ENCODE measurements at regions not wholly inside any gene's neighbourhood (a gene's known extent, or its start where the extent isn't known, plus 50 kb on each side); places are given as distances from the start of the nearest gene placed in this dataset.

DNA sequence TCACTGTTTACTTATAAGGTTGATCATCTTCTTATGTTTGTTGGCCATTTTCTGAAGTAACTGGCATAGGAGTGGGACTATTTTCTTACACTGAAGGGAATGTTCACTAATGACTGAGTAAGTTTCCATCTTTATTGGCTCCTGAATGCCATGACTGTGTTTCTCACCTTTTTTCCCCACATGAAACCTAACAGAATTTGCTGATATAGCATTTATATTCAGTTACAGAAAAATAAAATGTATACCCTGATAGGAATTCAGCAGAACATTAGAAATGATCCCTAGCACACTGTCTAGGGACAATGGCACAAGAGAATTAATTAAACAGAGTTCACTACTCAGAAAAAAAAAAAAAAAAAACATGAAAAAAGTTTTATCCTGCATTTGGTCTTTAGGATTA, 1465.1 kb upstream of the C9orf72 start:
- Histone ChIP-seq H3K4me3 (no peak overlapping the region), H3K9ac (ENCODE audit: control insufficient read depth, insufficient read depth, low read length) (no peak overlapping the region), H3K4me1 (ENCODE audit: control insufficient read depth, insufficient read depth, low read length) (no peaks in the 10 kb centered on the region), H3K79me2 (ENCODE audit: control insufficient read depth, insufficient read depth, low read length) (no peaks in the 10 kb centered on the region), H3K36me3 (ENCODE audit: control insufficient read depth in 2 of 2, insufficient read depth in 2 of 2, low read length in 1 of 2) (no peaks in the 10 kb centered on the region), H3K9me3 (replicated peaks; ENCODE audit: control insufficient read depth, insufficient read depth, low read length) (no peaks in the 10 kb centered on the region), H3K4me2 (ENCODE audit: control insufficient read depth, insufficient read depth) (no peak overlapping the region), H3K27ac (ENCODE audit: control insufficient read depth, insufficient read depth) (no peak overlapping the region), H4K20me1 (ENCODE audit: control insufficient read depth, insufficient read depth) (no peaks in the 10 kb centered on the region), H2AFZ (ENCODE audit: control insufficient read depth, low read depth, low read length) (no peak overlapping the region), H3K27me3 (replicated peaks in 1 of 2; ENCODE audit: control insufficient read depth in 2 of 2, insufficient read depth in 2 of 2, low read length in 1 of 2) (no peaks in the 10 kb centered on the region)
- BruUV-seq (replicated peaks) = no TSS peak
- no peak for FAIRE-seq
- SMC1A ChIA-PET (ENCODE audit: uncharacterized antibody, unreplicated experiment) = no interaction called here
- POLR2A ChIA-PET = no interaction called here
- CTCF ChIA-PET = no interaction called here
- in situ Hi-C loops (cut with MboI) (no loop called here), intact Hi-C loops (cut with micrococcal nuclease; ENCODE audit: unreplicated experiment) (no loop called here)
- no peak for DNase-seq (ENCODE audit: low read depth, low spot score)
- RAD21 ChIA-PET (ENCODE audit: unreplicated experiment) = no interaction called here
- no peak for ATAC-seq
- TF ChIP-seq KDM1A (IDR thresholded peaks at IDR 0.05; ENCODE audit: borderline replicate concordance) (no peak), BCL11A (IDR thresholded peaks at IDR 0.05; ENCODE audit: low read depth, low read length) (no peak), NFIC (IDR thresholded peaks at IDR 0.05; ENCODE audit: low read depth, low read length) (no peak), ZNF274 (IDR thresholded peaks at IDR 0.05; ENCODE audit: insufficient read depth, insufficient read length) (no peak), ZSCAN29 (IDR thresholded peaks at IDR 0.05) (no peak), PAX8 (IDR thresholded peaks at IDR 0.05) (no peak), ZNF622 (IDR thresholded peaks at IDR 0.05) (no peak), ZNF24 (IDR thresholded peaks at IDR 0.05) (no peak), SIN3A (IDR thresholded peaks at IDR 0.05; ENCODE audit: low read depth, low read length) (no peak), RCOR1 (conservative IDR thresholded peaks at IDR 0.05; ENCODE audit: low read depth, low read length) (no peak)
- TF ChIP-seq, protein P1, sequence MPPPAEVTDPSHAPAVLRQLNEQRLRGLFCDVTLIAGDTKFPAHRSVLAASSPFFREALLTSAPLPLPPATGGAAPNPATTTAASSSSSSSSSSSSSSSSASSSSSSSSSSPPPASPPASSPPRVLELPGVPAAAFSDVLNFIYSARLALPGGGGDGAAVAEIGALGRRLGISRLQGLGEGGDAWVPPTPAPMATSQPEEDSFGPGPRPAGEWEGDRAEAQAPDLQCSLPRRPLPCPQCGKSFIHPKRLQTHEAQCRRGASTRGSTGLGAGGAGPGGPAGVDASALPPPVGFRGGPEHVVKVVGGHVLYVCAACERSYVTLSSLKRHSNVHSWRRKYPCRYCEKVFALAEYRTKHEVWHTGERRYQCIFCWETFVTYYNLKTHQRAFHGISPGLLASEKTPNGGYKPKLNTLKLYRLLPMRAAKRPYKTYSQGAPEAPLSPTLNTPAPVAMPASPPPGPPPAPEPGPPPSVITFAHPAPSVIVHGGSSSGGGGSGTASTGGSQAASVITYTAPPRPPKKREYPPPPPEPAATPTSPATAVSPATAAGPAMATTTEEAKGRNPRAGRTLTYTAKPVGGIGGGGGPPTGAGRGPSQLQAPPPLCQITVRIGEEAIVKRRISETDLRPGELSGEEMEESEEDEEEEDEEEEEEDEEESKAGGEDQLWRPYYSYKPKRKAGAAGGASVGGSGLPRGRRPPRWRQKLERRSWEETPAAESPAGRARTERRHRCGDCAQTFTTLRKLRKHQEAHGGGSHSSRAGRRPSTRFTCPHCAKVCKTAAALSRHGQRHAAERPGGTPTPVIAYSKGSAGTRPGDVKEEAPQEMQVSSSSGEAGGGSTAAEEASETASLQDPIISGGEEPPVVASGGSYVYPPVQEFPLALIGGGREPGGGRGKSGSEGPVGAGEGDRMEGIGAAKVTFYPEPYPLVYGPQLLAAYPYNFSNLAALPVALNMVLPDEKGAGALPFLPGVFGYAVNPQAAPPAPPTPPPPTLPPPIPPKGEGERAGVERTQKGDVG (CRISPR knock-in tag; IDR thresholded peaks at IDR 0.05) = no peak
- TF ChIP-seq, protein P2, sequence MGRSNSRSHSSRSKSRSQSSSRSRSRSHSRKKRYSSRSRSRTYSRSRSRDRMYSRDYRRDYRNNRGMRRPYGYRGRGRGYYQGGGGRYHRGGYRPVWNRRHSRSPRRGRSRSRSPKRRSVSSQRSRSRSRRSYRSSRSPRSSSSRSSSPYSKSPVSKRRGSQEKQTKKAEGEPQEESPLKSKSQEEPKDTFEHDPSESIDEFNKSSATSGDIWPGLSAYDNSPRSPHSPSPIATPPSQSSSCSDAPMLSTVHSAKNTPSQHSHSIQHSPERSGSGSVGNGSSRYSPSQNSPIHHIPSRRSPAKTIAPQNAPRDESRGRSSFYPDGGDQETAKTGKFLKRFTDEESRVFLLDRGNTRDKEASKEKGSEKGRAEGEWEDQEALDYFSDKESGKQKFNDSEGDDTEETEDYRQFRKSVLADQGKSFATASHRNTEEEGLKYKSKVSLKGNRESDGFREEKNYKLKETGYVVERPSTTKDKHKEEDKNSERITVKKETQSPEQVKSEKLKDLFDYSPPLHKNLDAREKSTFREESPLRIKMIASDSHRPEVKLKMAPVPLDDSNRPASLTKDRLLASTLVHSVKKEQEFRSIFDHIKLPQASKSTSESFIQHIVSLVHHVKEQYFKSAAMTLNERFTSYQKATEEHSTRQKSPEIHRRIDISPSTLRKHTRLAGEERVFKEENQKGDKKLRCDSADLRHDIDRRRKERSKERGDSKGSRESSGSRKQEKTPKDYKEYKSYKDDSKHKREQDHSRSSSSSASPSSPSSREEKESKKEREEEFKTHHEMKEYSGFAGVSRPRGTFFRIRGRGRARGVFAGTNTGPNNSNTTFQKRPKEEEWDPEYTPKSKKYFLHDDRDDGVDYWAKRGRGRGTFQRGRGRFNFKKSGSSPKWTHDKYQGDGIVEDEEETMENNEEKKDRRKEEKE (IDR thresholded peaks at IDR 0.05) = no peak
- TF ChIP-seq, protein P3, sequence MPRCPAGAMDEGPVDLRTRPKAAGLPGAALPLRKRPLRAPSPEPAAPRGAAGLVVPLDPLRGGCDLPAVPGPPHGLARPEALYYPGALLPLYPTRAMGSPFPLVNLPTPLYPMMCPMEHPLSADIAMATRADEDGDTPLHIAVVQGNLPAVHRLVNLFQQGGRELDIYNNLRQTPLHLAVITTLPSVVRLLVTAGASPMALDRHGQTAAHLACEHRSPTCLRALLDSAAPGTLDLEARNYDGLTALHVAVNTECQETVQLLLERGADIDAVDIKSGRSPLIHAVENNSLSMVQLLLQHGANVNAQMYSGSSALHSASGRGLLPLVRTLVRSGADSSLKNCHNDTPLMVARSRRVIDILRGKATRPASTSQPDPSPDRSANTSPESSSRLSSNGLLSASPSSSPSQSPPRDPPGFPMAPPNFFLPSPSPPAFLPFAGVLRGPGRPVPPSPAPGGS (IDR thresholded peaks at IDR 0.05; ENCODE audit: borderline replicate concordance, insufficient read depth, low read depth, low read length, poor library complexity, severe bottlenecking) = no peak
- TF ChIP-seq, protein P4, sequence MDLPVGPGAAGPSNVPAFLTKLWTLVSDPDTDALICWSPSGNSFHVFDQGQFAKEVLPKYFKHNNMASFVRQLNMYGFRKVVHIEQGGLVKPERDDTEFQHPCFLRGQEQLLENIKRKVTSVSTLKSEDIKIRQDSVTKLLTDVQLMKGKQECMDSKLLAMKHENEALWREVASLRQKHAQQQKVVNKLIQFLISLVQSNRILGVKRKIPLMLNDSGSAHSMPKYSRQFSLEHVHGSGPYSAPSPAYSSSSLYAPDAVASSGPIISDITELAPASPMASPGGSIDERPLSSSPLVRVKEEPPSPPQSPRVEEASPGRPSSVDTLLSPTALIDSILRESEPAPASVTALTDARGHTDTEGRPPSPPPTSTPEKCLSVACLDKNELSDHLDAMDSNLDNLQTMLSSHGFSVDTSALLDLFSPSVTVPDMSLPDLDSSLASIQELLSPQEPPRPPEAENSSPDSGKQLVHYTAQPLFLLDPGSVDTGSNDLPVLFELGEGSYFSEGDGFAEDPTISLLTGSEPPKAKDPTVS (IDR thresholded peaks at IDR 0.05; ENCODE audit: low read depth, low read length) = no peak
- TF ChIP-seq, protein P5, sequence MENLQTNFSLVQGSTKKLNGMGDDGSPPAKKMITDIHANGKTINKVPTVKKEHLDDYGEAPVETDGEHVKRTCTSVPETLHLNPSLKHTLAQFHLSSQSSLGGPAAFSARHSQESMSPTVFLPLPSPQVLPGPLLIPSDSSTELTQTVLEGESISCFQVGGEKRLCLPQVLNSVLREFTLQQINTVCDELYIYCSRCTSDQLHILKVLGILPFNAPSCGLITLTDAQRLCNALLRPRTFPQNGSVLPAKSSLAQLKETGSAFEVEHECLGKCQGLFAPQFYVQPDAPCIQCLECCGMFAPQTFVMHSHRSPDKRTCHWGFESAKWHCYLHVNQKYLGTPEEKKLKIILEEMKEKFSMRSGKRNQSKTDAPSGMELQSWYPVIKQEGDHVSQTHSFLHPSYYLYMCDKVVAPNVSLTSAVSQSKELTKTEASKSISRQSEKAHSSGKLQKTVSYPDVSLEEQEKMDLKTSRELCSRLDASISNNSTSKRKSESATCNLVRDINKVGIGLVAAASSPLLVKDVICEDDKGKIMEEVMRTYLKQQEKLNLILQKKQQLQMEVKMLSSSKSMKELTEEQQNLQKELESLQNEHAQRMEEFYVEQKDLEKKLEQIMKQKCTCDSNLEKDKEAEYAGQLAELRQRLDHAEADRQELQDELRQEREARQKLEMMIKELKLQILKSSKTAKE (IDR thresholded peaks at IDR 0.05; ENCODE audit: low read depth, poor library complexity, severe bottlenecking) = no peak
